ENCODE measurements at regions not wholly inside any gene's neighbourhood (a gene's known extent, or its start where the extent isn't known, plus 50 kb on each side); places are given as distances from the start of the nearest gene placed in this dataset.

- in situ Hi-C loops (cut with HindIII; ENCODE audit: low sequenced_read_pairs): no loop called here
These were observed 199.8 kb upstream of the NAV3 start for GRCh38 chr12:77630790-77631445.

- in situ Hi-C loops (cut with HindIII; ENCODE audit: low sequenced_read_pairs): no loop called here
These were observed 200.3 kb upstream of the NAV3 start for GRCh38 chr12:77630344-77630743.

GRCh38 chr12:77629141-77629540 lies 201.6 kb upstream of the NAV3 start:
- in situ Hi-C loops (cut with HindIII; ENCODE audit: low sequenced_read_pairs): no loop called here

DNA sequence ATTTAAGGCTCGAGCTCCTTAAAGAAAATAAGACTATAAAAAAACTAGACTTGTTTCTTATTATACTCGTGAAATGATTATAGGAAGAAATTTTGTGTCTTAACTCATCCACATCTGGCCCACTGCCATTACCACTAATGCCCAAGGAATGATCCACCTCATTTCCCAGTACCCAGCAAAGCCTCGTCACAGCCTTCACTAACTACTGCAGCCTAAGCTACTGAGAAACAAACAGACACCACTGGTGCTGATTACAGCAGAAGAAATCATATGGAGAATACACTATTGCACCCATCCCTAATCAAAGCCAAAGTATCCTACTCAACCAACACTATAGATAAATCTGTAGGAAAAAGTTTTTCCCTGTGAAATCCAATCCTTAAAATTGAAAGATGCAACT lies 205.3 kb upstream of the NAV3 start:
- in situ Hi-C loops (cut with HindIII; ENCODE audit: low sequenced_read_pairs): no loop called here

DNA sequence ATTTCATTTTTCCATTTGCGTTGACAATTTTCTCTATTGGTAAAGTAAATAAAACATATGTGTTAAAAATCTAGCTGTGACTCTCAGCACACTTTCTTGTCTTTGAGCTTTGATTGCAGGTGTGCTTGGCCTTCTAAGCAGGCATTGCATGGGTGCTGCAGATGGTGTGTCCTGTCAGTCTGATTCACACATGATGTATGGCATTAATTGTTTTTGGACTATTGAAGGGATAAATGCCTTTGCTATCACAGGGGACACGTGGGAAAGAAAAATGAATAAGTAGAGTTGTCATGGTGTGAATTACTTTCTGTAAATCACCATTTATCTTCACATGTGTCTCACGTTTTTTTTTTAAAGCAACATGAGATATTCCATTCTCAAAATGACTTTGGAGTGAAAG lies 211.3 kb upstream of the NAV3 start:
- in situ Hi-C loops (cut with HindIII; ENCODE audit: low sequenced_read_pairs): no loop called here

DNA sequence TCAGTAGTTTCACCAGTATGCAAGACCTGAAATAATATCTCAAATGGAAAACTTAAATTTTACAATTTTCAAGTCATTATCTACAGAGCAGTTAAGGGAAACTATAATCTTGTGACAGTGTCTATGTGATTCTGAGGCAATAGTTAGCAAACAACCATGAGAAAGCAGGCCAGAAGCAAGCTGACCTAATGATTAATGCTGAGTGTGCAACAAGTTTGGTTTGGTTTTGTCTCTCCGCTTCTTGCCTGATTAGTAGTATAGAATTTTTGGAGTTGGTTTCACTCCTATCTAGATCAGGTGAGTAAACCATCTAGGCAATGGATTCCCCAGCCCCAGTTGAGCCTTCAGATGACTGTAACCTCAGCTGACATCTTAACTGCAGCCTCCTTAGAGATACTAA lies 212.9 kb upstream of the NAV3 start:
- in situ Hi-C loops (cut with HindIII; ENCODE audit: low sequenced_read_pairs): no loop called here

DNA sequence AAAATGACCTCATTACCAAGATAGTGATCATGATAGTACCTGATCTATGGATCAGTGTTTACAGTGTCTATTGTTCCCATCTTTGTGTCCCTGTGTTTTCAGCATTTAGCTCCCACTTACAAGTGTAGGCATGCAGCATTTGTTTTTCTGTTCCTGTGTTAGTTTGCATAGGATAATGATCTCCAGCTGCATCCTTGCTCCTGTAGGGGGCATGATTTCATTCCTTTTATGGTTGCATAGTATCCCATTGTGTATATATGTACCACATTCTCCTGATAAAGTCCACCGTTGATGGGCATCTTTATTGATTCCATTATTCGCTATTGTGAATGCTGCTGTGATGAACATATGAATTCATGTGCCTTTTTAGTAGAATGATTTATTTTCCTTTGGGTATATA lies 215.4 kb upstream of the NAV3 start:
- in situ Hi-C loops (cut with HindIII; ENCODE audit: low sequenced_read_pairs): no loop called here

DNA sequence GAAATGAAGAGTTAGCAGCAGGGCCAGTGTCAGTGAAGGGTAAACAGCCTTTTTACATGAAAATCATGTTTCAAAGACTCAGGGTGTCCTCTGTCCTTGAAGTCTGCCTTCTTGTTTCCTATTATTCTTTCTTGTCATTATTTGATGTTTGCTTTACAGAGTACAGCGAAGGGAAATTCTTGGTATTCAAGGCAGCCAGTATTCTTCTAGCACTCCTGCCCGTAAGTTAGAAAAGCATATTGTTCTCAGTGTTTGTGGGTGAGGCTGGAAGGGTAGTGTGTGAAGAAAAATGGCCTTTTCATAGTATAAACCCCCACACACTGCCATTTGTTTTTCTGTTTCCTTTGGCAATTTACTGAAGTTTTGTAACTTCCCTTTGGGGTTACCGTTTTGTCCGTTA lies 217.3 kb upstream of the NAV3 start:
- in situ Hi-C loops (cut with HindIII; ENCODE audit: low sequenced_read_pairs): no loop called here

DNA sequence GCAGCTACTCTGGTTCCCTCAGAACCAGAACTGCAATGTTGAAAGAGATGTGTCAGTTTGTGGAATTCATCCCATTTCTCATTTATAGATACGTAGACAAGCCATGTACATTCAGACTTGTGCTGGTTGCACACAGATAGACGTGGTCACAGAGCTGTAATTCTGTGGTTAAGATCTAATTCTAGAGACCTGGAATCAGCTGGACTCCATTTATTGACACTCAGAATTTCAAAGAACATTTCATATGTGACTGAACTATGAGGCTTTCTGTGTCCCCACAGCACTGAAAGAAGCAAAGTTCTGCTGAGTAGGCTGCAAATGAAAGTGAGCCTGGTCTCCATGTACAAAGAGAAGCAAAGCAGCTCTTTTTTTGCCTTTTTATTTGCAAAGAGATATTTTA lies 220.2 kb upstream of the NAV3 start:
- in situ Hi-C loops (cut with HindIII; ENCODE audit: low sequenced_read_pairs): no loop called here

GRCh38 chr12:77609016-77609415 lies 221.7 kb upstream of the NAV3 start:
- in situ Hi-C loops (cut with HindIII; ENCODE audit: low sequenced_read_pairs): no loop called here

DNA sequence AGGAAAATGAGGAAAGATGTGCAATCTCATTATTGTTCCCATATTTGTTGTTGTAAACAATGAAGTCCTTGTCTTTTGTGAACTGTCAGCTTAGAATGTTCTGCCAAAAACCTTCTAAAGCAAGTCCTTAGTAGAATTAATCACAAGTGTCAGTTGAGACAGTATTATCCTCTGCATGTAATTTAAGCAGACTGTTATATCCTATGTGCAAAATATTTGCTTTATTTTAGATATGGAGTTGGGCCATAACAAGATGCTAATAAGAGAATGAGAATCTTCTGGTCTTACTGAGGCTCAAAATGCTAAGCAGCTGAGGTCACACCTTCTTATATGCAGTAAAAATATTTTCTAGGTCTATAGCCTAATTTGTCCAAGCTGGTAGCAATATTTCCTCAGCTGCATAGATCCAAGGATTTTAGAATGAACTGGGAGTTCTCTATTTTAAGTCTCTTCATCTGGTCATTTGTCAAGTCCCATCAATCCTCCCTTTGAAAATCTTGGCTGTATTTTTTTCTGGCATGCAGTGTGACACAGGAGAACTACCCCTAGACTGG lies 222.3 kb upstream of the NAV3 start:
- in situ Hi-C loops (cut with HindIII; ENCODE audit: low sequenced_read_pairs): no loop called here

GRCh38 chr12:77606348-77606747 lies 224.3 kb upstream of the NAV3 start:
- in situ Hi-C loops (cut with HindIII; ENCODE audit: low sequenced_read_pairs): no loop called here

DNA sequence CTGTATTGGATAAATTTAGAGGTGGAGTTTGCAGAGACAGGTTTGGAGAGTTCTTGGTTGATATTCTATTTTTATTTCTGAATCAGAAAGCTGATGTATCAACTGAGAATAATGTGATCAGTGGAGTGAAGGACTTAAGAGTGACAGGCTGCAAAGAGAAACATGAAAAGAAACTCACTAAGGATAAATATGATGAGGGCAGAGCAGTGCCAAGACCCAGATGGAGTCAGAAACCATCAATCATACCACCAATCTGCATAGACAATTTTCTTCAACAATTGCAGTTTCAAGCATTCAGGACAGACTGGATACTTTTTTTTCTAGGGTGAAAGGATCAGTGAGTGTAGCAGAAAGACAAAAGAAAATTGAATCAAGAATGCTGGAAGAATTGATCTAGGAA lies 226.7 kb upstream of the NAV3 start:
- in situ Hi-C loops (cut with HindIII; ENCODE audit: low sequenced_read_pairs): loop anchor here (5.0 kb wide), 1 partner anchor 48 kb away; no protein-coding TSS in a partner anchor

GRCh38 chr12:77601069-77601468 lies 229.6 kb upstream of the NAV3 start:
- in situ Hi-C loops (cut with HindIII; ENCODE audit: low sequenced_read_pairs): loop anchor here (5.0 kb wide), 1 partner anchor 51 kb away; no protein-coding TSS in a partner anchor

- in situ Hi-C loops (cut with HindIII; ENCODE audit: low sequenced_read_pairs): loop anchor here (5.0 kb wide), 1 partner anchor 52 kb away; no protein-coding TSS in a partner anchor
These were observed 230.2 kb upstream of the NAV3 start for GRCh38 chr12:77600468-77600843.

GRCh38 chr12:77599782-77600467 lies 230.8 kb upstream of the NAV3 start:
- in situ Hi-C loops (cut with HindIII; ENCODE audit: low sequenced_read_pairs): loop anchor here (5.0 kb wide), 1 partner anchor 52 kb away; no protein-coding TSS in a partner anchor

GRCh38 chr12:77594366-77594765 lies 236.3 kb upstream of the NAV3 start:
- in situ Hi-C loops (cut with HindIII; ENCODE audit: low sequenced_read_pairs): no loop called here

DNA sequence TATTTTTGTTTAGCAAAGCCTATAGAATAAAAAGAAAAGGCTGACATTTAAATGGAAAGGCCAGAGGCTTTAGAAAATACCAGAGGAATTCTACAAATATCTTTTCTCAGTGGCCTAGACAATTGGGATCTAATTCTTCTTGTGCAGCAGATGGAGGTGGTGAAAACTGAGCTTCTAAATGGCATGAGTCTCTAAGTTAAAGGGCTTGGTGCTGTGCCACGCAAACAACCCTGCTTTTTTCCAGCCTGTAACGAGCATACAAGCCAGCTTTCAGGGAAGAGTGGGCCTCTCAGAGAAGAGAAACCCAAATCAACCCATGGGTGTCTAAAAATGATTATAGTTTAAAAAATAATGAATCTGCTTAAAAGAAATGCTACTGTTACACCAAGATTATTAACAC lies 237.9 kb upstream of the NAV3 start:
- in situ Hi-C loops (cut with HindIII; ENCODE audit: low sequenced_read_pairs): no loop called here

- in situ Hi-C loops (cut with HindIII; ENCODE audit: low sequenced_read_pairs): no loop called here
These were observed 238.5 kb upstream of the NAV3 start for GRCh38 chr12:77591959-77592743.

GRCh38 chr12:77590306-77590705 lies 240.4 kb upstream of the NAV3 start:
- in situ Hi-C loops (cut with HindIII; ENCODE audit: low sequenced_read_pairs): no loop called here

DNA sequence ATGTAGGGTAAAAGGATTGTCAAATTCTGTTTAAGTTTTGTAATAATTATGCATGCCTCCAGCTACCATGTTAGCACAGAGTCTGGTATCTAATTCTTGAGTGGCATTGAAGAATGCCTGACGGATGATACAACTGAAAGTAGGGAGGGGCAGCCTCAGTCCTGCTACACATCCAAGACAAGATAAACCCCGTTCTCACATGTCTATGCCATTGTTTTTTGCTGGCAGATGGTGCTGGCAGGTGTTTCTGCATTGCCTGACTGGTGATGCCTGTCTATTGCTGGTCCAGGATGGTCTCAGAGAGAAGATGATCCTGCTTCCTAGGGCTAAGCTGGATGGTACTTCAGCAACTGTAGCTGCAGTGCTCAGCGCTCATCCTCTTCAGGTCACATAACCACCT lies 245.8 kb upstream of the NAV3 start:
- in situ Hi-C loops (cut with HindIII; ENCODE audit: low sequenced_read_pairs): no loop called here

Measured in endothelial cell of hepatic sinusoid (primary cell).